GM12878 (cell line): ENCODE measurements at regions not wholly inside any gene's neighbourhood (a gene's known extent, or its start where the extent isn't known, plus 50 kb on each side); places are given as distances from the start of the nearest gene placed in this dataset.

Source experiments
- ATAC-seq: fragments of 200-7000 bp; cut with Tn5 transposase; 3 replicates; pipeline ENCODE4 v1.9.1; 2020; ENCODE audit warnings: mild to moderate bottlenecking, moderate library complexity
- BruUV-seq: library from RNA; stranded (reverse); fragments of 400-500 nt; replicated peaks from 2 replicates; lab custom pipeline; 2021; lab: Mats Ljungman, UMichigan
- CTCF ChIA-PET: fragments of 300-600 bp; sonication (Branson Sonifier 250); formaldehyde crosslinking; extraction: SDS; loops from one replicate; lab custom pipeline; 2021; ENCODE audit warnings: inconsistent platforms; lab: Yijun Ruan, JAX
- POLR2A ChIA-PET: fragments of 350-600 bp; formaldehyde crosslinking; extraction: SDS; loops from one replicate; lab custom pipeline; 2021; ENCODE audit warnings: inconsistent platforms; lab: Charles Lee
- RAD21 ChIA-PET: fragments of 300-600 bp; sonication (Branson Sonifier 250); formaldehyde crosslinking; loops from one replicate; lab custom pipeline; 2023; ENCODE audit warnings: antibody characterized with exemption; ENCODE audit not compliant: unreplicated experiment; lab: Charles Lee
- SMC1A ChIA-PET: fragments of 300-600 bp; sonication (Branson Sonifier 250); formaldehyde crosslinking; loops from one replicate; lab custom pipeline; 2023; ENCODE audit not compliant: unreplicated experiment, uncharacterized antibody; lab: Charles Lee
- DNase-seq: peaks from one replicate; pipeline ENCODE4 v3.0.0-alpha.2; 2011; ENCODE audit warnings: low read depth, low spot score
- FAIRE-seq: peaks from 3 replicates; lab custom pipeline; 2011; peaks lifted over from hg19 to GRCh38; lab: Jason Lieb, UNC
- H2AFZ ChIP-seq: 2 replicates; pipeline ENCODE4 v1.6.0; 2011; ENCODE audit warnings: low read depth, low read length, control low read depth; ENCODE audit not compliant: control insufficient read depth
- H3K27ac ChIP-seq: 2 replicates; pipeline ENCODE4 v1.5.1; 2011; ENCODE audit warnings: control low read depth; ENCODE audit not compliant: control insufficient read depth, insufficient read depth
- H3K27me3 ChIP-seq, 2 experiments: replicated peaks in 1 of 2; 2 replicates each; pipeline versions ENCODE4 v1.6.0 to v1.6.1; 2011; ENCODE audit warnings: low read length in 1 of 2; ENCODE audit not compliant: control insufficient read depth in 2 of 2, insufficient read depth in 2 of 2
- H3K36me3 ChIP-seq, 2 experiments: 2 replicates each; pipeline ENCODE4 v1.5.1; 2011; ENCODE audit warnings: low read length in 1 of 2; ENCODE audit not compliant: control insufficient read depth in 2 of 2, insufficient read depth in 2 of 2
- H3K4me1 ChIP-seq: 2 replicates; pipeline ENCODE4 v1.6.1; 2011; ENCODE audit warnings: mild to moderate bottlenecking, low read length, moderate library complexity, mixed read lengths; ENCODE audit not compliant: control insufficient read depth, insufficient read depth
- H3K4me2 ChIP-seq: 2 replicates; pipeline ENCODE4 v1.6.0; 2011; ENCODE audit warnings: control low read depth; ENCODE audit not compliant: control insufficient read depth, insufficient read depth
- H3K4me3 ChIP-seq: fragments of 200-600 bp; sonication (generic); 2 replicates; pipeline ENCODE4 v1.5.1; 2016
- H3K79me2 ChIP-seq: 2 replicates; pipeline ENCODE4 v1.6.0; 2011; ENCODE audit warnings: low read length; ENCODE audit not compliant: control insufficient read depth, insufficient read depth
- H3K9ac ChIP-seq: 2 replicates; pipeline ENCODE4 v1.8.0; 2011; ENCODE audit warnings: low read length, control low read depth, mixed read lengths; ENCODE audit not compliant: control insufficient read depth, insufficient read depth
- H3K9me3 ChIP-seq: replicated peaks from 3 replicates; pipeline ENCODE4 v1.5.1; 2011; ENCODE audit warnings: mild to moderate bottlenecking, low read length; ENCODE audit not compliant: control insufficient read depth, insufficient read depth
- H4K20me1 ChIP-seq: 2 replicates; pipeline ENCODE4 v1.6.0; 2011; ENCODE audit not compliant: control insufficient read depth, insufficient read depth
- E2F4 ChIP-seq: IDR thresholded peaks from 2 replicates; pipeline ENCODE4 v1.6.1; 2012; ENCODE audit warnings: low read depth, low read length, improper control_type of control experiment
- JUND ChIP-seq: IDR thresholded peaks from 2 replicates; pipeline ENCODE4 v1.6.1; 2012; ENCODE audit warnings: low read depth, mild to moderate bottlenecking, low read length, improper control_type of control experiment, moderate library complexity
- NFXL1 ChIP-seq: fragments of 450-650 bp; IDR thresholded peaks from 2 replicates; pipeline ENCODE4 v1.6.1; 2017; ENCODE audit warnings: antibody characterized with exemption, mild to moderate bottlenecking, borderline replicate concordance
- NR2C2 ChIP-seq: IDR thresholded peaks from 2 replicates; pipeline ENCODE4 v1.6.1; 2011; ENCODE audit warnings: borderline replicate concordance, low read depth; ENCODE audit not compliant: control insufficient read depth, insufficient read length
- PRDM15 ChIP-seq: fragments of 450-650 bp; formaldehyde crosslinking; IDR thresholded peaks from 2 replicates; pipeline ENCODE4 v1.4.0; 2020; ENCODE audit warnings: mild to moderate bottlenecking, moderate library complexity
- RAD21 ChIP-seq: IDR thresholded peaks from 2 replicates; pipeline ENCODE4 v1.6.1; 2011; ENCODE audit warnings: mild to moderate bottlenecking, low read depth, low read length, moderate library complexity; ENCODE audit not compliant: insufficient read depth
- RCOR1 ChIP-seq: conservative IDR thresholded peaks from 2 replicates; pipeline ENCODE4 v1.6.1; 2012; ENCODE audit warnings: low read depth, low read length, improper control_type of control experiment
- TCF12 ChIP-seq: IDR thresholded peaks from 2 replicates; pipeline ENCODE4 v1.6.1; 2011; ENCODE audit warnings: low read depth, mild to moderate bottlenecking, low read length
- WGBS: methylation state at CpG from one replicate; pipeline ENCODE4 v1.1.6; 2016; ENCODE audit warnings: low lambda C conversion rate; ENCODE audit not compliant: insufficient replicate concordance, insufficient coverage; ENCODE audit errors: missing lambda C conversion rate; 5-methylcytosine and 5-hydroxymethylcytosine counted together
- in situ Hi-C: fragments of 300-500 bp; cut with MboI; formaldehyde crosslinking; loops from 9 replicates; pipeline ENCODE4 v1.14.3; 2018; ENCODE audit warnings: mixed read lengths
- intact Hi-C: fragments of 100-400 bp; cut with micrococcal nuclease; formaldehyde crosslinking; loops from one replicate; pipeline ENCODE4 v1.14.2; 2022; ENCODE audit not compliant: unreplicated experiment

GRCh38 chr3:62929771-62930170 lies 54.6 kb upstream of the CADPS start:
- no peaks in the 10 kb centered on the region for H3K36me3 ChIP-seq
- ChIA-PET POLR2A (no interaction called here), CTCF (no interaction called here), SMC1A (no interaction called here), RAD21 (no interaction called here)
- H3K79me2 ChIP-seq = no peaks in the 10 kb centered on the region
- H2AFZ ChIP-seq = no peak overlapping the region
- no peaks in the 10 kb centered on the region for H3K27me3 ChIP-seq
- no peak overlapping the region for H3K9ac ChIP-seq
- BruUV-seq = no TSS peak
- DNase-seq (no peak), FAIRE-seq (no peak), ATAC-seq (no peak)
- H4K20me1 ChIP-seq = no peaks in the 10 kb centered on the region
- no peak for TF ChIP-seq TCF12
- no peak for TF ChIP-seq PRDM15
- H3K4me1 ChIP-seq = no peaks in the 10 kb centered on the region
- H3K4me3 ChIP-seq = no peak overlapping the region
- H3K4me2 ChIP-seq = no peak overlapping the region
- no peaks in the 10 kb centered on the region for H3K9me3 ChIP-seq
- in situ Hi-C loops (no loop called here), intact Hi-C loops (no loop called here)
- no peak overlapping the region for H3K27ac ChIP-seq

GRCh38 chr3:62935793-62936192 lies 60.6 kb upstream of the CADPS start:
- Histone ChIP-seq H3K9ac (no peak overlapping the region), H3K4me2 (no peak overlapping the region), H3K9me3 (no peaks in the 10 kb centered on the region), H4K20me1 (no peaks in the 10 kb centered on the region), H3K4me1 (no peaks in the 10 kb centered on the region), H3K36me3 (no peaks in the 10 kb centered on the region), H2AFZ (no peak overlapping the region), H3K79me2 (no peaks in the 10 kb centered on the region), H3K27me3 (no peaks in the 10 kb centered on the region), H3K4me3 (no peak overlapping the region), H3K27ac (no peak overlapping the region)
- in situ Hi-C loops = no loop called here
- ChIA-PET RAD21 (no interaction called here), CTCF (interaction anchor here (0.7 kb wide), 1 partner anchor 1640 kb away, joined by 3 read pairs; no protein-coding TSS in a partner anchor), POLR2A (no interaction called here), SMC1A (no interaction called here)
- no peak for DNase-seq
- WGBS = 0% methylated on average over 1 of the region's 1 CpG
- FAIRE-seq = no peak
- intact Hi-C loops = no loop called here
- BruUV-seq = no TSS peak
- TF ChIP-seq E2F4 = no peak
- TF ChIP-seq RAD21 = no peak
- no peak for TF ChIP-seq NFXL1
- TF ChIP-seq JUND = no peak
- no peak for TF ChIP-seq NR2C2
- TF ChIP-seq RCOR1 = no peak
- no peak for ATAC-seq
